ENCODE measurements at regions not wholly inside any gene's neighbourhood (a gene's known extent, or its start where the extent isn't known, plus 50 kb on each side); places are given as distances from the start of the nearest gene placed in this dataset.

DNA sequence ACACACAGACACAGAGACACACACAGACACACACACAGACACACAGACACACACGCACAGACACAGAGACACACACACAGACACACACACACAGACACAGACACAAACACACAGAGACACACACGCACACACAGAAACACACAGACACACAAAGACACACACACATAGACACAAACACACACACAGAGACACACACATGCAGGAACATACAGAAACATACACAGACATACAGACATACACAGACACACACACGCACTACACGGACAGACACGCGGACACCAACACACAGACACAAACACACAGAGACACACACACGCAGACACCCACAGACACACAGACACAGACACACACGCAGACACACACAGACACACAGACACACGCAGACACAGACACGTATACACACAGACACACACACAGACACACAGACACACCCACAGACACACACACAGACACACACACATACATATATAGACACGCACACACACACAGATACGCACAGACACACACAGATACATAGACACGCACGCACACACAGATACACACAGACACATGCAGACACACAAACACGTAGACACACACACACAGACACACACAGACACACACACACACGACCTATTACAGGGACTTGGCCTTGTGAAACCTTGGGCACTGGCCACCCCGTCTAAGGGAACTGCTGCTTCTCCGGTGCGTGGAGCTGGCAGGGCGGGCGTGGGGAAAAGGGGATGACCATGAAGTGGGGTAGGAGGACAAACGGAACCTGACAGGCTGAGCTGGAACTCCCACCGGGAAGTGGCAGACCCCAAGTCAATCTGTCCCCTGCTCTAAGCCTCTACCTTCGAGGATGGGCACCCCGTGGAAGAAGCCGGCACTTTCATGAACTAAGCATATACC is 211.4 kb downstream of the TFCP2L1 start:
- TF ChIP-seq, protein P1, sequence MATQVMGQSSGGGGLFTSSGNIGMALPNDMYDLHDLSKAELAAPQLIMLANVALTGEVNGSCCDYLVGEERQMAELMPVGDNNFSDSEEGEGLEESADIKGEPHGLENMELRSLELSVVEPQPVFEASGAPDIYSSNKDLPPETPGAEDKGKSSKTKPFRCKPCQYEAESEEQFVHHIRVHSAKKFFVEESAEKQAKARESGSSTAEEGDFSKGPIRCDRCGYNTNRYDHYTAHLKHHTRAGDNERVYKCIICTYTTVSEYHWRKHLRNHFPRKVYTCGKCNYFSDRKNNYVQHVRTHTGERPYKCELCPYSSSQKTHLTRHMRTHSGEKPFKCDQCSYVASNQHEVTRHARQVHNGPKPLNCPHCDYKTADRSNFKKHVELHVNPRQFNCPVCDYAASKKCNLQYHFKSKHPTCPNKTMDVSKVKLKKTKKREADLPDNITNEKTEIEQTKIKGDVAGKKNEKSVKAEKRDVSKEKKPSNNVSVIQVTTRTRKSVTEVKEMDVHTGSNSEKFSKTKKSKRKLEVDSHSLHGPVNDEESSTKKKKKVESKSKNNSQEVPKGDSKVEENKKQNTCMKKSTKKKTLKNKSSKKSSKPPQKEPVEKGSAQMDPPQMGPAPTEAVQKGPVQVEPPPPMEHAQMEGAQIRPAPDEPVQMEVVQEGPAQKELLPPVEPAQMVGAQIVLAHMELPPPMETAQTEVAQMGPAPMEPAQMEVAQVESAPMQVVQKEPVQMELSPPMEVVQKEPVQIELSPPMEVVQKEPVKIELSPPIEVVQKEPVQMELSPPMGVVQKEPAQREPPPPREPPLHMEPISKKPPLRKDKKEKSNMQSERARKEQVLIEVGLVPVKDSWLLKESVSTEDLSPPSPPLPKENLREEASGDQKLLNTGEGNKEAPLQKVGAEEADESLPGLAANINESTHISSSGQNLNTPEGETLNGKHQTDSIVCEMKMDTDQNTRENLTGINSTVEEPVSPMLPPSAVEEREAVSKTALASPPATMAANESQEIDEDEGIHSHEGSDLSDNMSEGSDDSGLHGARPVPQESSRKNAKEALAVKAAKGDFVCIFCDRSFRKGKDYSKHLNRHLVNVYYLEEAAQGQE (IDR thresholded peaks at IDR 0.05; ENCODE audit: insufficient read depth in 1 of 2, low read depth in 2 of 2, low read length in 2 of 2), result no peak
- TF ChIP-seq SIN3A (IDR thresholded peaks at IDR 0.05; ENCODE audit: borderline replicate concordance, insufficient read depth, low read length) (no peak), FOXP2 (optimal IDR thresholded peaks at IDR 0.05; ENCODE audit: borderline replicate concordance, extremely low read depth, extremely low read length, insufficient read depth) (no peak), TAF1 (IDR thresholded peaks at IDR 0.05; ENCODE audit: borderline replicate concordance, insufficient read depth, low read length) (no peak), POLR2AphosphoS5 (IDR thresholded peaks at IDR 0.05; ENCODE audit: low read depth, low read length) (no peak)

DNA sequence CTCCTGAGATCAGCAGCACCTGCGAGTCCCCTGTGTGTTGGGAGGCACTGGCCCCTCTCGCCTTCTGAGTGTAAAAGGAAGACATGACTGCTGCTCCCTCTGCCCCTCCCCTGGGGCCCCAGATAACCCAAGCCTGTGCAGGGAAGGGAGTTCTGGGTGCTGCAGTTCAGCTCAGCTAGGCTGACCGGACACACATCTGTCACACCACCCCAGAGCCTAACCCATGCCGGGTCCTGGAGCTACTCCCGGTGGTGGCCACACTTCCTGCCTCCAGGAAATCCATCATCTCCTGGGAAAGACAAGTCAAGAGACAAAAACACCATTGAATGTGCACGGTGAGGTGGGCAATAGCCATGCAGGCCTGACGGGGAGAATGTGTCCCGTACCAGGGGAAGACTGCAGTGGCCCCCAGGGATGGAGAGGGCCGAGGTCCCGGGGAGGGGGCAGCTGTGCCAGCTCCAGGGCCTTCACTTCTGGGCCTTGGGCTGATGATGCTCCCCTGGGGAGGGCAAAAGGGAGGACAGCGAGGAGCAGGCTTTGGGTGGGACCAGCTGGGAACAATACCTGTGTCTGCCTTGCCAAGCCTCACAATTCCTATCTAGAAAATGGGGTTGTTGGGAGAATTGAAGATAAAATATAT is 210.6 kb downstream of the TFCP2L1 start:
- TF ChIP-seq TAF1 (IDR thresholded peaks at IDR 0.05; ENCODE audit: borderline replicate concordance, insufficient read depth, low read length) (no peak), FOXP2 (optimal IDR thresholded peaks at IDR 0.05; ENCODE audit: borderline replicate concordance, extremely low read depth, extremely low read length, insufficient read depth) (no peak), POLR2AphosphoS5 (IDR thresholded peaks at IDR 0.05; ENCODE audit: low read depth, low read length) (no peak), SIN3A (IDR thresholded peaks at IDR 0.05; ENCODE audit: borderline replicate concordance, insufficient read depth, low read length) (no peak)
- TF ChIP-seq, protein P1 (IDR thresholded peaks at IDR 0.05; ENCODE audit: insufficient read depth in 1 of 2, low read depth in 2 of 2, low read length in 2 of 2), result no peak

DNA sequence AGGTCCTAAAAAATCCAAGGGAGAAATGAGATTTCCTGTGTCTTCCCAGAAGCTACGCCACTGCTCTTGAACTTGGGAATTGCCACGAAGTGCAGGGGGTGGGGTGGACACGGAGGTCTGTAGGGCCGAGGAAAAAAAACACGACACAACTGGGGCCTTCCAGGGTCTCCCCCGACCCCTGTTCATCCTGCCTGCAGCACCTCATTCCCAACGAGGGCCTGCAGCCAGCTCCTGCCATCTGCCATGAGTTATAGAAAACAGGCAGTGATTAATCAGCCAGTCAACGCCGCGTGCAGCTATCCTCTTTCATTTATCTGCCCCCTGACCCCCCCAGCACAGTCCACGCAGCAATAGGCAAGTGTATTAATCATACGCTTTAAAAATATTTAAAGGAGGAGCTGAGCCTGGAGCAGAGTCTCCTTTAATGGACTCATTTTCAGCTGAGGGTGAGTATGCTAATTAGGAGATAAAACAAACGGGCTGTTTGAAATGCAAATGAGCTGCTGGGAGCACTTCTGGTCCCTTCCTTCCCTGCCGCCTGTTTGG is 209.9 kb downstream of the TFCP2L1 start:
- TF ChIP-seq, protein P1 (IDR thresholded peaks at IDR 0.05; ENCODE audit: insufficient read depth in 1 of 2, low read depth in 2 of 2, low read length in 2 of 2), result 0 out of 4 replicates have a peak, but pooled peaks of 1 of the 2 experiments have one; percentile 37
- TF ChIP-seq POLR2AphosphoS5 (IDR thresholded peaks at IDR 0.05; ENCODE audit: low read depth, low read length) (peak; percentile 100), FOXP2 (optimal IDR thresholded peaks at IDR 0.05; ENCODE audit: borderline replicate concordance, extremely low read depth, extremely low read length, insufficient read depth) (no peak), SIN3A (IDR thresholded peaks at IDR 0.05; ENCODE audit: borderline replicate concordance, insufficient read depth, low read length) (peak; percentile 95; the same call in 1 of the 2 replicates), TAF1 (IDR thresholded peaks at IDR 0.05; ENCODE audit: borderline replicate concordance, insufficient read depth, low read length) (peak; percentile 46; the same call in 1 of the 2 replicates)

DNA sequence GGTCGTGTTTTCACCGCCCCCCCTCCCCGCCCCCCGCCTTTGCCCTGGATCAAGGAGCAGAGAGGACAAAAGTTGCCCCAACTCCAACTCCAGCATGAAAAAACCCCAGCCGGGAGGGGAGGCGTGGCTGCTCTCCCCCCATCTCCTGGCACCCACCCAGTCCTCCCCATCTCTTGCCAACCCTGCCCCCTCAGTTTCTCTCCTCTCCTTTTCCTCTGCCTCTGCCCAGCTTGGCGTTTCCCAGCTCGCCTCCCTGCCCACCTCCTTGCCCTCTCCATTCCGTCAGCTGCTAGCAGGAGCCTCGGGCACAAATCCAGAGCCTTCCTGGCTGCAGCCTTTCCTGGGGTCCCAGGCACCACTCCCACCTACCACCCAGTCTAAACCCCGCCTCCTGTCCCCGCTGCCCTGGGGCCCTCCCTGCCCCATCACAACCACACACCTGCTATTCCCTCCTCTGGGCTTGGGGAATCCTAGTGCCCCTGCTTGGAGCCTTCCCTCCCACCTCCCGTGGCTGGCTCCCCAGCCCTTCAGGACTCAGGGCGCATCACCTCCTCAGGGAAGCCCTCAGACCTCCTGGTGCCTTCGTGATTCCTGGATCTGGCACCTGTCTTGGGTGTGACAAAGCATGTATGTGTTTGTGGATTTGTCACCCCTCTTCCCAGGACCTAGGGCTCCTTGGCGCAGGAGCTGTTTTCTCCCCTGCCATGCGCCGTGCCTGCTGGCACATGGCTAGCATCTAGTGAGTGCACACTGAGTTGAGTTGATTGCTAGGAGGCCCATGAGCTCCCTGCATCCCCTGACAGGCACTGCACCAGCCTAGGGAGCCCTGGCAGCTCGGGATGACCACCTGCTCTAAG is 209.1 kb downstream of the TFCP2L1 start:
- TF ChIP-seq POLR2AphosphoS5 (IDR thresholded peaks at IDR 0.05; ENCODE audit: low read depth, low read length) (no peak), SIN3A (IDR thresholded peaks at IDR 0.05; ENCODE audit: borderline replicate concordance, insufficient read depth, low read length) (no peak)
- TF ChIP-seq, protein P1 (IDR thresholded peaks at IDR 0.05; ENCODE audit: insufficient read depth in 1 of 2, low read depth in 2 of 2, low read length in 2 of 2), result no peak
